K562 (cell line): ENCODE measurements at regions not wholly inside any gene's neighbourhood (a gene's known extent, or its start where the extent isn't known, plus 50 kb on each side); places are given as distances from the start of the nearest gene placed in this dataset.

Experiments used
- ATAC-seq: fragments of 200-7000 bp; cut with Tn5 transposase; 3 replicates; pipeline ENCODE4 v1.9.1; 2020; ENCODE audit warnings: moderate library complexity
- BruUV-seq: library from RNA; stranded (reverse); fragments of 400-500 nt; replicated peaks from 2 replicates; lab custom pipeline; 2021; lab: Mats Ljungman, UMichigan
- CTCF ChIA-PET: fragments of 300-600 bp; formaldehyde crosslinking; extraction: SDS; loops from one replicate; lab custom pipeline; 2021; ENCODE audit warnings: low intra/inter-chr PET ratio; lab: Yijun Ruan, JAX
- POLR2A ChIA-PET: fragments of 300-600, 350-650 bp; sonication (Branson Sonifier 250); formaldehyde crosslinking; extraction: SDS; loops from one replicate; lab custom pipeline; 2021; ENCODE audit warnings: antibody characterized with exemption, inconsistent platforms; lab: Yijun Ruan, JAX
- DNase-seq, 4 experiments: peaks; one replicate each; pipeline versions ENCODE4 v3.0.0 to v3.0.0-alpha.2; 2011 to 2018; ENCODE audit warnings: low spot score in 3 of 4, mixed read lengths in 3 of 4; ENCODE audit errors: extremely low read depth in 1 of 4
- FAIRE-seq: peaks from 2 replicates; lab custom pipeline; 2011; peaks lifted over from hg19 to GRCh38; lab: Jason Lieb, UNC
- H2AFZ ChIP-seq: 2 replicates; pipeline ENCODE4 v1.6.0; 2011; ENCODE audit warnings: low read depth, low read length, control low read depth, inconsistent platforms
- H3K27ac ChIP-seq: fragments of 200-600 bp; 3 replicates; pipeline ENCODE4 v1.8.0; 2011; ENCODE audit warnings: low read depth, mild to moderate bottlenecking, control low read depth, inconsistent platforms, low read length, moderate library complexity, mixed read lengths; ENCODE audit errors: extremely low read depth
- H3K27me3 ChIP-seq, 2 experiments: fragments of 300-600 bp in 1 of 2; 2 replicates in 1 of 2; 3 replicates in 1 of 2; pipeline versions ENCODE4 v1.6.0 to v1.8.0; 2011; ENCODE audit warnings: inconsistent platforms in 2 of 2, low read length in 2 of 2, mild to moderate bottlenecking in 1 of 2, mixed read lengths in 1 of 2, moderate library complexity in 1 of 2; ENCODE audit not compliant: control insufficient read depth in 2 of 2, insufficient read depth in 2 of 2
- H3K36me3 ChIP-seq: fragments of 300-600 bp; 3 replicates; pipeline ENCODE4 v1.8.0; 2011; ENCODE audit warnings: mild to moderate bottlenecking, low read length, inconsistent platforms; ENCODE audit not compliant: control insufficient read depth, insufficient read depth
- H3K4me1 ChIP-seq, 2 experiments: fragments of 200-600 bp in 1 of 2; replicated peaks in 1 of 2; 2 replicates in 1 of 2; 3 replicates in 1 of 2; pipeline versions ENCODE4 v1.5.1 to v1.8.0; 2011; ENCODE audit warnings: inconsistent platforms in 2 of 2, low read length in 2 of 2, mild to moderate bottlenecking in 1 of 2, mixed read lengths in 1 of 2, moderate library complexity in 1 of 2; ENCODE audit not compliant: control insufficient read depth in 2 of 2, insufficient read depth in 2 of 2
- H3K4me2 ChIP-seq: 2 replicates; pipeline ENCODE4 v1.6.1; 2011; ENCODE audit warnings: low read length, control low read depth, inconsistent platforms, mixed read lengths; ENCODE audit not compliant: insufficient read depth
- H3K4me3 ChIP-seq: fragments of 200-600 bp; sonication (generic), shearing (Covaris generic); 2 replicates; pipeline ENCODE4 v1.5.1; 2016; ENCODE audit warnings: control low read depth, inconsistent platforms
- H3K79me2 ChIP-seq: fragments of 200-600 bp; 3 replicates; pipeline ENCODE4 v1.8.0; 2011; ENCODE audit warnings: low read length, inconsistent platforms; ENCODE audit not compliant: control insufficient read depth, insufficient read depth
- H3K9ac ChIP-seq, 2 experiments: 2 replicates each; pipeline versions ENCODE4 v1.6.0 to v1.6.1; 2011; ENCODE audit warnings: low read depth in 2 of 2, low read length in 2 of 2, control low read depth in 1 of 2, inconsistent platforms in 1 of 2, mild to moderate bottlenecking in 1 of 2, mixed read lengths in 1 of 2; ENCODE audit not compliant: insufficient read depth in 1 of 2
- H3K9me1 ChIP-seq: one replicate; pipeline ENCODE4 v1.6.0; 2011; ENCODE audit warnings: inconsistent platforms, mild to moderate bottlenecking, low read length, moderate library complexity; ENCODE audit not compliant: control insufficient read depth, insufficient read depth
- H3K9me3 ChIP-seq: replicated peaks from 2 replicates; pipeline ENCODE4 v1.5.1; 2011; ENCODE audit warnings: low read depth, low read length, inconsistent platforms; ENCODE audit not compliant: control insufficient read depth, insufficient read depth
- H4K20me1 ChIP-seq: replicated peaks from 2 replicates; pipeline ENCODE4 v1.6.1; 2011; ENCODE audit warnings: low read length, inconsistent platforms, mixed read lengths; ENCODE audit not compliant: control insufficient read depth, insufficient read depth
- ASH1L ChIP-seq: fragments of 450-650 bp; IDR thresholded peaks from 2 replicates; pipeline ENCODE4 v1.6.1; 2018; ENCODE audit warnings: borderline replicate concordance, mild to moderate bottlenecking, low read depth; ENCODE audit not compliant: partially characterized antibody
- BRF1 ChIP-seq: IDR thresholded peaks from 3 replicates; pipeline ENCODE4 v1.6.1; 2011; ENCODE audit warnings: borderline replicate concordance, mild to moderate bottlenecking; ENCODE audit not compliant: insufficient read length; ENCODE audit errors: extremely low read depth
- CEBPG ChIP-seq, 3 experiments: fragments of 200-800 bp in 1 of 3; sonication (Bioruptor generic) in 1 of 3; sonication (generic) in 1 of 3; formaldehyde crosslinking in 1 of 3; IDR thresholded peaks in 2 of 3; conservative IDR thresholded peaks in 1 of 3; 2 replicates each; pipeline versions ENCODE4 v1.6.1 to v1.8.0; 2016 to 2022; ENCODE audit warnings: missing compliant biosample characterization in 2 of 3, missing genetic modification characterization in 2 of 3, mild to moderate bottlenecking in 1 of 3, missing genetic modification reagents in 1 of 3
- CREB1 ChIP-seq, 2 experiments: sonication (generic) in 1 of 2; formaldehyde crosslinking in 1 of 2; IDR thresholded peaks; 2 replicates each; pipeline versions ENCODE4 v1.6.1 to v1.8.0; 2012 to 2022; ENCODE audit warnings: inconsistent platforms in 1 of 2, mild to moderate bottlenecking in 1 of 2, missing genetic modification reagents in 1 of 2, moderate library complexity in 1 of 2
- DPF2 ChIP-seq: fragments of 450-650 bp; IDR thresholded peaks from 2 replicates; pipeline ENCODE4 v1.6.1; 2016
- KHSRP ChIP-seq: fragments of 450-650 bp; IDR thresholded peaks from 2 replicates; pipeline ENCODE4 v1.6.1; 2017
- NR2F6 ChIP-seq: fragments of 450-650 bp; formaldehyde crosslinking; IDR thresholded peaks from 2 replicates; pipeline ENCODE4 v1.4.0; 2020; ENCODE audit warnings: mild to moderate bottlenecking
- POLR3A ChIP-seq: IDR thresholded peaks from 2 replicates; pipeline ENCODE4 v1.6.1; 2011; ENCODE audit warnings: borderline replicate concordance, mild to moderate bottlenecking, moderate library complexity; ENCODE audit not compliant: insufficient read length, insufficient read depth; ENCODE audit errors: extremely low read depth
- PYGO2 ChIP-seq: fragments of 450-650 bp; IDR thresholded peaks from 2 replicates; pipeline ENCODE4 v1.6.1; 2016; ENCODE audit warnings: mild to moderate bottlenecking, missing genetic modification characterization, moderate library complexity, missing compliant biosample characterization
- STAT5B ChIP-seq: fragments of 250-450 bp; sonication (Bioruptor Pico); IDR thresholded peaks from 2 replicates; pipeline ENCODE4 v1.8.0; 2021; ENCODE audit warnings: mild to moderate bottlenecking, inconsistent platforms
- TRIM25 ChIP-seq: fragments of 450-650 bp; IDR thresholded peaks from 2 replicates; pipeline ENCODE4 v1.7.0; 2016; ENCODE audit warnings: borderline replicate concordance
- UBTF ChIP-seq, 2 experiments: IDR thresholded peaks; 2 replicates each; pipeline ENCODE4 v1.6.1; 2012; ENCODE audit warnings: improper control_type of control experiment in 2 of 2, low read depth in 2 of 2, low read length in 2 of 2, borderline replicate concordance in 1 of 2
- ZBTB12 ChIP-seq: fragments of 250-450 bp; sonication (Bioruptor Pico); IDR thresholded peaks from 2 replicates; pipeline ENCODE4 v1.4.0; 2020
- ZFP91 ChIP-seq: sonication (generic); formaldehyde crosslinking; IDR thresholded peaks from 2 replicates; pipeline ENCODE4 v1.8.0; 2022; ENCODE audit warnings: mild to moderate bottlenecking, missing genetic modification reagents
- ZNF75A ChIP-seq: fragments of 450-650 bp; formaldehyde crosslinking; IDR thresholded peaks from 2 replicates; pipeline ENCODE4 v1.4.0; 2020; ENCODE audit warnings: mild to moderate bottlenecking
- WGBS: fragments of 100-300 bp; shearing (Covaris generic); methylation state at CpG from one replicate; pipeline ENCODE4 v1.1.6; 2016; ENCODE audit warnings: low coverage, mixed read lengths; ENCODE audit not compliant: insufficient coverage; ENCODE audit errors: missing lambda C conversion rate; 5-methylcytosine and 5-hydroxymethylcytosine counted together
- in situ Hi-C: fragments of 300-500 bp; cut with MboI; formaldehyde crosslinking; loops from 4 replicates; pipeline ENCODE4 v1.15.0; 2018; ENCODE audit warnings: inconsistent platforms, mixed read lengths
- intact Hi-C: fragments of 100-400 bp; cut with micrococcal nuclease; formaldehyde crosslinking; loops from 2 replicates; pipeline ENCODE4 v1.14.2; 2022

- Histone ChIP-seq H3K4me3 (no peak overlapping the region), H3K9me1 (no peaks in the 10 kb centered on the region), H3K36me3 (no peaks in the 10 kb centered on the region), H2AFZ (no peak overlapping the region), H3K27ac (no peak overlapping the region), H3K79me2 (no peaks in the 10 kb centered on the region), H3K27me3 (peaks cover 0 to 13% of the 10 kb centered on the region in 2 experiments; a peak in 2 of 5 replicates), H3K9ac (no peak overlapping the region), H4K20me1 (no peaks in the 10 kb centered on the region), H3K4me1 (no peaks in the 10 kb centered on the region), H3K4me2 (no peak overlapping the region), H3K9me3 (no peaks in the 10 kb centered on the region)
- CTCF ChIA-PET: no interaction called here
- POLR2A ChIA-PET: no interaction called here
- 2% methylated on average over 9 of the region's 9 CpGs for WGBS
- ATAC-seq (no peak), DNase-seq (no peak), FAIRE-seq (no peak)
- intact Hi-C loops: no loop called here
- in situ Hi-C loops: no loop called here
- BruUV-seq: no TSS peak
- no peak for TF ChIP-seq NR2F6 (CRISPR knock-in tag)
- TF ChIP-seq DPF2: no peak
- TF ChIP-seq POLR3A: no peak
- TF ChIP-seq ZNF75A (CRISPR knock-in tag): no peak
- no peak for TF ChIP-seq CREB1 (IDR thresholded peaks at IDR 0.05)
- no peak for TF ChIP-seq CREB1 (CRISPR knock-in tag; IDR thresholded peaks at IDR 0.05)
- TF ChIP-seq KHSRP: no peak
- TF ChIP-seq ZFP91 (CRISPR knock-in tag): no peak
- no peak for TF ChIP-seq ASH1L
- TF ChIP-seq TRIM25: no peak
- TF ChIP-seq CEBPG (CRISPR knock-in tag; IDR thresholded peaks at IDR 0.05): no peak
- TF ChIP-seq CEBPG (tag; conservative IDR thresholded peaks at IDR 0.05 in 1 of 2, IDR thresholded peaks at IDR 0.05 in 1 of 2): no peak
- TF ChIP-seq UBTF (IDR thresholded peaks at IDR 0.05; ENCODE audit: borderline replicate concordance in 1 of 2, low read depth in 2 of 2, low read length in 2 of 2): no peak
- no peak for TF ChIP-seq STAT5B (CRISPR knock-in tag)
- no peak for TF ChIP-seq BRF1
- TF ChIP-seq PYGO2 (tag): no peak
- TF ChIP-seq ZBTB12 (CRISPR knock-in tag): no peak
Measured at GRCh38 chr22:49142891-49143290, 684.8 kb downstream of the BRD1 start.
